Stimulated activated memory B cell treated with anti-CD40 and anti-IgM and Interleukin-4, amounts not matched to agents 10 μg/mL and 1 μg/mL and 100 μg/mL, for 72 hours (primary cell): ENCODE measurements at regions not wholly inside any gene's neighbourhood (a gene's known extent, or its start where the extent isn't known, plus 50 kb on each side); places are given as distances from the start of the nearest gene placed in this dataset.

Source experiments
- ATAC-seq: fragments of 150-1000 bp; cut with Tn5 transposase; 2 replicates; pipeline ENCODE4 v1.10.0; 2021
- H3K27ac Mint-ChIP-seq: one replicate; pipeline ENCODE4 v1.8.0; 2022; ENCODE audit warnings: mild to moderate bottlenecking, mixed read lengths
- H3K27me3 Mint-ChIP-seq: one replicate; pipeline ENCODE4 v1.8.0; 2022; ENCODE audit warnings: mixed read lengths
- H3K36me3 Mint-ChIP-seq: one replicate; pipeline ENCODE4 v1.8.0; 2022; ENCODE audit warnings: mixed read lengths
- H3K4me1 Mint-ChIP-seq: one replicate; pipeline ENCODE4 v1.8.0; 2022; ENCODE audit warnings: mixed read lengths
- H3K4me3 Mint-ChIP-seq: one replicate; pipeline ENCODE4 v1.8.0; 2022; ENCODE audit warnings: mild to moderate bottlenecking, moderate library complexity, mixed read lengths
- H3K9me3 Mint-ChIP-seq: one replicate; pipeline ENCODE4 v1.8.0; 2022; ENCODE audit warnings: mixed read lengths

DNA sequence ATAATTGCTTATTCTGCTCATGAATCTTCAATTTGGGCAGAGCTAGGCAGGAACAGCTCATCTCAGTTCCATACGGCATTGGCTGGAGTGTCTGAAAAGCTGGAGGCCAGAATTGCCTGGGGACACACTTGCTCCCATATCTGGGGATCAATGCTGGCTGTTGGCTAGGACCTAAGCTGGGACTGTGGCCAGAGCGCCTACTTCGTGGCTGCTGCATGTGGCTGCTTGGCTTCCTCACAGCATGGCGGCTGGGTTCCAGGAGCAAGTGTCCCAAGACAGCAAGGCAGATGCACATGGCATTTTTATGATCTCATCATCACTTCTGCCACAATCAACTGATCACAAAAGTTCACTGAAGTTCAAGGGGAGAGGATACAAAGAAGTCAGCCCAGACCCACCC lies 200.2 kb downstream of the TTC8 start:
- Mint-ChIP-seq H3K9me3 (no peaks in the 10 kb centered on the region), H3K4me1 (no peaks in the 10 kb centered on the region), H3K36me3 (no peaks in the 10 kb centered on the region), H3K27me3 (peaks cover 67% of the 10 kb centered on the region), H3K4me3 (no peak overlapping the region), H3K27ac (no peak overlapping the region)
- ATAC-seq: no peak

DNA sequence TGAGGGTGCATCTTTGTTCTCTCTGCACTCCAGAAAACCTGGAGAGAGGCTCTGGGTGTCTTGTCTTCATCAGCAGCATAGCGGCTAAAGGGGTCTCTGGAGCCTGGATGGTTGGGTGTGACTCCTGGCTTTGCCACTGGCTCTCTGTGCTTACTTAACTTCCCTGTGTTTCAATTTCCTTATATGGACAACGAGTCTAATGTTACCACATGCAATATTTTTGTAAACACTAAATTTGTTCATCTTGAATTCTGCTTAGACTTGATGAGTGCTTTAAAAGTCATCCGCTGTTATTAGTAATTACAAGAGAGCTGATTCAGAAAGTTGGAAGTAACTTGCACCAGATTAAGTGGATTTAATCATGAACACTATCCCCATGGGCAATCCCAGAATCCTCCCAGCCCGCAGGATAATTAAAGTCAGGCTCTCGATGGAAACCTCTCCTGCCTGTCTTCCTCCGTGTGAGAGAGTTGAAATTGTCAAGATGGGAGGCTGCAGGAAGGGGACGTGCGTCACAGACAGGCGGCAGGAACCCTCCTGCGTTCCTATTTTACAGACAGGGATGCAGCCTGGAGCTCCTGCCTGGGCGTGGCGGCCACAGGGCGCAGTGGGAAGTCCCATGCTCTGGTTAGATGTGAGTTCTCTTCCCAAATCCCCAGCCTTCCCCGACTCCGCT lies 201.2 kb downstream of the TTC8 start:
- H3K4me3 Mint-ChIP-seq: no peak overlapping the region
- no peaks in the 10 kb centered on the region for H3K9me3 Mint-ChIP-seq
- H3K27me3 Mint-ChIP-seq: peaks cover 74% of the 10 kb centered on the region
- H3K36me3 Mint-ChIP-seq: no peaks in the 10 kb centered on the region
- ATAC-seq: no peak
- H3K27ac Mint-ChIP-seq: no peak overlapping the region
- H3K4me1 Mint-ChIP-seq: no peaks in the 10 kb centered on the region

DNA sequence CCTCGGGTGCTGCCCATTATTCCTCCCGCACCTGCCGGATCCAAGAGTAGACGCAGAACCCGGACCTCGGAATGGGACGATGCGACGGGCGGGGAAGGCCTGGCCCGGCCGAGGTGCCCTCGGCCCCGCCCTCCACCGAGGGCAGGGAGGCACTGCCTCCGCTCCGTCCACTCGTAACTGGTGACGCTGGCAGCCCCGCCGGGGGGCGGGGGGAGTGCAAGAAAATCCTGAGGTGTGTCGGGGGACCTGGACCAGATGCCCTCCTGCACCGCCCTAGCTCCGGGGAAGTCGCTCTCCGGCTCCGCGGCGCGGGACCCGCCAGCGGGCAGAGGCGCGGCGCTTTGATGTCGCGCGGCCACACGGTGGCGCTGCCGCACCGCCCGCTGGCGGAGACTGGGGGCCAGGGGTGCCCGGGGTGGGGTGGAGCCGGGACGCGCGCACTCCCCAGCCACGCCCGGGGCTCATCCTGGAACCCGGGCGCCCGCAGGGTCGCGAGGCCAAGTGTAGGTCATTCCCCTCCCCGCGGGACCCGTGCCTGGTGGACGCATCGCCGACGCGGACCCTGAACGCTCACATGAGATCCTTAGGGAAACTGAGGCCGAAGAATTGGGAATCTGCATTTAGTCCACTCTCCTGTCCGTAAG lies 202.8 kb downstream of the TTC8 start:
- peak; percentile 88 for ATAC-seq
- peak overlapping the region; percentile 57 for H3K4me3 Mint-ChIP-seq
- no peaks in the 10 kb centered on the region for H3K9me3 Mint-ChIP-seq
- peaks cover 64% of the 10 kb centered on the region for H3K27me3 Mint-ChIP-seq
- no peak overlapping the region for H3K27ac Mint-ChIP-seq
- no peaks in the 10 kb centered on the region for H3K36me3 Mint-ChIP-seq
- H3K4me1 Mint-ChIP-seq: no peaks in the 10 kb centered on the region

DNA sequence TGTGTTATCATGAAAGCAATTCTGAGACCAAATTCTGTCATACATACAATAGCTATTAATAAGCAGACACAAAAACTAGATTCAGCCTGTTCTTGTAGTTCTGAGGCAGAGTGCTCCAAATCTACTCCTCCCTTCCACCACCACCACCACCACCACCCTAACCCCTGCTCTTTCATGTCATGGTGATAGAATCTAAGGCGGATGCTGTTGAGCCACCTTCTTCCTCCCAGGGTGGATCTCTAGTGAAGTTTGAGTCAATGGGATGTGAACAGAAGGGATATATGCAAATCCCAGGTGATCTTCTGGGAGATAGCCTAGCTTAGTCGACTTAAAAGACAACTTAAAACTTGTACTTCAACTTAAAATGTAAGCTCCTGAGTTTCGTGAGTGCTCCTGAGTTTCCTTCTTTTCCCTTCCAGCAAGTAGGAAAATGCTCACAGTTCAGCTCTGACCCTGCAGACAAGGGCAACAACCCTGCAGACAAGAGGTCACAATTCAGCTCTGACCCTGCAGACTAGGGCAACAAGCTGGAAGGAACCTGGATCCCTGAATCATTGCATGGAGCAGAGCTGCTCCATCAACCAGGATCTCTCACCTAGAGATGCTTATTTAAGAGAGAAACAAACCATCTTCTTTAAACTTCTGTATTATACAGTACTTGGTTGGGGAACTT lies 204.1 kb downstream of the TTC8 start:
- H3K27me3 Mint-ChIP-seq: peaks cover 50% of the 10 kb centered on the region
- H3K27ac Mint-ChIP-seq: no peak overlapping the region
- H3K9me3 Mint-ChIP-seq: no peaks in the 10 kb centered on the region
- no peaks in the 10 kb centered on the region for H3K4me1 Mint-ChIP-seq
- H3K36me3 Mint-ChIP-seq: no peaks in the 10 kb centered on the region
- no peak for ATAC-seq
- no peak overlapping the region for H3K4me3 Mint-ChIP-seq

DNA sequence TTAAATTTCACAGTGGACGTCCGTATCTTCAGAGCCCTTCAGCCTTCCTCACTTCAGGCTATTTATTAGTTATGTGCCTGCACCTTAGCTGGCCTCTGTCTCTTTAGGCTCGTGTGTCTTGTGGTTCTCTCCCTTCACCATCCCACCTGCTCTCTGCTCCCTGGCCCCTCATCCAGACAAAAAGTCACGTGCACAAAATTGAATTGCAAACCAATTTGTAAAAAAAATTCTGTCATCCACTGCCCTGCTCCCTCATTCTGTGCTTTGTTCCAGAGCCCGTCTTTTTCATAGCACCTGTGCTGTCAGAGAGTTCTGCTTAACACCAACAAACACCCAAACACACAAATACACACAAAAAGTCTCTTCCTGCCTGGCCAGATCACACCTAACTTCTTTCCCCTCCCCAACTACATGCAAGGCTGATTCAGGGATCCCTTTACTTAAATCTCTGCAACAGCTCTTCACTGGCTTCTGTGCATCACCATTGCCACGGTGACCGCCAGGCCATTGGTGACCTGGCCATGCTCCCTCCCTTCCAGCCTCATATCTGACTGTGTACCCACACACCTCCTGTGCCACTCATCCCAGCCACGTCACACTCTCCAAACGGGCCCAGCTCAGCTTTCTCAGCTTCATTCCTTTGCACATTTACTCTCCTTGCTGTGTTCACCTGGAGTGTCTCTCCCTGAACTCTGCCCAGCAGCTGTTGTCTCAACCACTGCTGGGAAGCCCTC lies 205.7 kb downstream of the TTC8 start:
- H3K27ac Mint-ChIP-seq: no peak overlapping the region
- no peak overlapping the region for H3K4me3 Mint-ChIP-seq
- ATAC-seq: no peak
- H3K9me3 Mint-ChIP-seq: no peaks in the 10 kb centered on the region
- H3K36me3 Mint-ChIP-seq: no peaks in the 10 kb centered on the region
- peaks cover 38% of the 10 kb centered on the region for H3K27me3 Mint-ChIP-seq
- no peaks in the 10 kb centered on the region for H3K4me1 Mint-ChIP-seq

DNA sequence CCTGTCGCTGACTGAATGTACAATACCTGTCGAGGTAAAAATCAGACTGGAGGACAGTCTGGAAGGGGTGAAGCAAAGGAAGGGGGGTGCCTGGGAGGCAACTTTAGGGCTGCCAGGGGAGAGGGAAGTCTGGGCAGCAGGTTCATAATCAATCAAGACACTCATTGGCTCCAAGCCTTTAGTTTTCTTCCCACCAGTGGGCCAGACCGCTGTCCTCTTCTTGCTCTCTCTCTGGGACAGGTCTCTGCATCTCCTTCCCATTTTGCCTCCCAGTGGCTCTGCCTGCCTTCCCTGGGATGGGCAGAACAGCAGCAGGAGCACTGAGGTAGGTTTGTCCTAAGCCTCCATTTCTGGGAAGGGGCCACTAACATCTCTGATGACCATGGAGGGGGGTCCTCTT lies 206.5 kb downstream of the TTC8 start:
- Mint-ChIP-seq H3K4me1 (no peaks in the 10 kb centered on the region), H3K27ac (no peak overlapping the region), H3K27me3 (peaks cover 38% of the 10 kb centered on the region)

DNA sequence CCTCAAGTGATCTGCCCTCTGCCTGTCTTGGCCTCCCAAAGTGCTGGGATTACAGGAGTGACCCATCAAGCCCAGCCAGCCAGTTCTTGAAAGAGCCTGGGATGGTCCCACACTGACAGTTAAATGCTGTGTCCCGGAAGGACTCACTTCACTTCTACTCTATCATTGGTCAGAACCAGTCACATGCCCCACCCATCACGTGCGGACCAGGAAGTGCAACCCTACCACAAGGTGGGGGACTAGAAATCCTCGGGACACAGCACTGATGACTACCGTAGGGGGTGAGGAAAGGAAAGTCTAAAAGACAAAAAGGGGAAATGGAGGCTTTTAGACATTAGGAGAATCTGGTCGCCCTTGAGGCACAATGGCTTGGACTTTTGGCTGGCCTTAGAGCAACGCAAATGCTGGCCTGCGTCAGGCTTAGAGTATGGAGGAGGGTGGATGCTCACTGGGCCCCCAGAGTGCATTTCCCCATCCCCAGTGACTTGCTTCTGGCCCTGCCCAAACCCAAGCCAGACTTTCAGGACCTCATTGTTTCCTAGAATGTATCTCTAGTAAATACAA lies 207.7 kb downstream of the TTC8 start:
- H3K27ac Mint-ChIP-seq: no peak overlapping the region
- no peaks in the 10 kb centered on the region for H3K4me1 Mint-ChIP-seq
- ATAC-seq: no peak
- peaks cover 42% of the 10 kb centered on the region for H3K27me3 Mint-ChIP-seq
- no peaks in the 10 kb centered on the region for H3K36me3 Mint-ChIP-seq
- H3K9me3 Mint-ChIP-seq: no peaks in the 10 kb centered on the region
- H3K4me3 Mint-ChIP-seq: no peak overlapping the region

More for the DNA sequence above, 206.5 kb downstream of the TTC8 start:
- ATAC-seq: no peak
- Mint-ChIP-seq H3K9me3 (no peaks in the 10 kb centered on the region), H3K36me3 (no peaks in the 10 kb centered on the region), H3K4me3 (no peak overlapping the region)

DNA sequence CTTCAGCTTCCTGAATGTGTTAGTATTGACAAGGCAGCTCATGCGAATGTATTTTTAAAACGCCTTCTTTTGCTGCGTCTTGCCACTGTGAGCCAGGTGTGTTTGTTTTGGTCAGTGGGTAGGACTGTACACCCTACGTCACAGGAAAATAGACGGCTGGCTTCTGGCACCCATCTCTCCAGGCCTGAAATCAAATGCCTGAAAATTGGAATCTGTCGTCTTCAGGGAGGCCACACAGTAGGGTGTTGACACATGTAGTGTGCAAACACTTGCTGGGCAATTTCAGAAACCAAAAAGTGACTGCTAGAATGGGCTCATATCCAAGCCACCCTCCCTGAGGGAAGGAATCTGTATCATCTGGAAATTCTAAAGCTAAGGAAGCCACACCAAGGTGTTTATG lies 209.3 kb downstream of the TTC8 start:
- Mint-ChIP-seq H3K27ac (no peak overlapping the region), H3K27me3 (peaks cover 51% of the 10 kb centered on the region), H3K4me1 (no peaks in the 10 kb centered on the region), H3K4me3 (no peak overlapping the region), H3K36me3 (no peaks in the 10 kb centered on the region), H3K9me3 (no peaks in the 10 kb centered on the region)
- no peak for ATAC-seq

DNA sequence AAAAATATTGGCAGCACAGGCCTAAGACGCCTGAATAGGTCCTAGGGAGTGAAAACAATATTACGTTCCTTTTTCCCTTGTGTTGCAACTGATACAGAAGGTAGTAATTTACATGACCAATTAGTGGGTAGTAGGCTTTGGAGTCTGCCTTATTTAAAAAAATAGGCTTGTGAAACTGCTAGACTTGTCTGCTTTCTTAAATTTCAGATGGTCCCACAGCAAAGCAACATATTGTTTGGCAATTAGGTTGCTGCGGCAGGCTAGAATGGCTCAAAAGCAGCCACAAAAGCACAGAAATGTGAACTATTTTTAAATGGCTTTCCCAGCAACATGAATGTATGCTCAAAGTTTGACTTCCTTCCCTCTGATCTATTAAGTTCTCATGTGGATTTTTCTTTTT lies 211.9 kb downstream of the TTC8 start:
- H3K27ac Mint-ChIP-seq: no peak overlapping the region
- no peak for ATAC-seq
- H3K4me3 Mint-ChIP-seq: no peak overlapping the region
- peaks cover 15% of the 10 kb centered on the region for H3K4me1 Mint-ChIP-seq
- H3K27me3 Mint-ChIP-seq: peaks cover 50% of the 10 kb centered on the region
- no peaks in the 10 kb centered on the region for H3K36me3 Mint-ChIP-seq
- no peaks in the 10 kb centered on the region for H3K9me3 Mint-ChIP-seq

DNA sequence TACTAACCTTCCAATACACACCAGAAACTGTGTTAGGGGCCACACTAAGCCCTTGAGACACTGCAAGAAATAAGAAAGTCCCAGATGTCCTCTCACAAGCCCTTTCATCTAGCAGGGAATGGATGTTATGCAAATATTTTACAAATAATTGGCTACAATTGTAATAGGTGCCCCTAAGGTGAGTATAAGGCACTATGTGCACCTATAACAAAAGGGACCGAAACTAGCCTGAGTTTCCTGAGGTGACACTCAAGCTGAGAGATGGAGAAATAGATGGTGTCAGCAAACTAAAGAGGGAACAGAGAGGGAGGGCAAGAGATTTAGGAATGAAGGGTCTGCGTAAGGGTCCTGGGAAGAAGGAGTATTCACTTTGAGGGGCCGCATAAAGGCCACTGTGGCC lies 212.6 kb downstream of the TTC8 start:
- Mint-ChIP-seq H3K4me1 (peaks cover 15% of the 10 kb centered on the region), H3K4me3 (no peak overlapping the region), H3K36me3 (no peaks in the 10 kb centered on the region), H3K27ac (no peak overlapping the region), H3K27me3 (peaks cover 54% of the 10 kb centered on the region), H3K9me3 (no peaks in the 10 kb centered on the region)
- no peak for ATAC-seq

DNA sequence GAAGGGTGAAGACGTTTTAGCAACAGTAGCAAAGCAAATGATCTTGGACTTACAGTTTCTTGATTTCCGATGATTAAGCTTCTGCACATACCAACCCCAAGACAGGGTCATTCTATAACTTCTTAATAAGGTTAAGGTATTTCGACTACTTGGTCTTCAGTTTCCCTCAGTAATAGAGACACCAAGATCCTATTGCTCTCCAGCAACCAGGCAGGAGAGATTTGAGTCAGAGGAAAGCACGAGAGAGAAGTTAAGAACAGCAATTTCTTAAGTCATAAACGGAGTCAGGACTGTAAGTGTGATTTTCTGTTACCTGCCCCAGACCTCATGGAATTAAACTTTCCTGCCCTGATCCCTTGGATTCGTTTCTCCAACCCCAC lies 215.6 kb downstream of the TTC8 start:
- peak overlapping the region; percentile 79 for H3K4me3 Mint-ChIP-seq

DNA sequence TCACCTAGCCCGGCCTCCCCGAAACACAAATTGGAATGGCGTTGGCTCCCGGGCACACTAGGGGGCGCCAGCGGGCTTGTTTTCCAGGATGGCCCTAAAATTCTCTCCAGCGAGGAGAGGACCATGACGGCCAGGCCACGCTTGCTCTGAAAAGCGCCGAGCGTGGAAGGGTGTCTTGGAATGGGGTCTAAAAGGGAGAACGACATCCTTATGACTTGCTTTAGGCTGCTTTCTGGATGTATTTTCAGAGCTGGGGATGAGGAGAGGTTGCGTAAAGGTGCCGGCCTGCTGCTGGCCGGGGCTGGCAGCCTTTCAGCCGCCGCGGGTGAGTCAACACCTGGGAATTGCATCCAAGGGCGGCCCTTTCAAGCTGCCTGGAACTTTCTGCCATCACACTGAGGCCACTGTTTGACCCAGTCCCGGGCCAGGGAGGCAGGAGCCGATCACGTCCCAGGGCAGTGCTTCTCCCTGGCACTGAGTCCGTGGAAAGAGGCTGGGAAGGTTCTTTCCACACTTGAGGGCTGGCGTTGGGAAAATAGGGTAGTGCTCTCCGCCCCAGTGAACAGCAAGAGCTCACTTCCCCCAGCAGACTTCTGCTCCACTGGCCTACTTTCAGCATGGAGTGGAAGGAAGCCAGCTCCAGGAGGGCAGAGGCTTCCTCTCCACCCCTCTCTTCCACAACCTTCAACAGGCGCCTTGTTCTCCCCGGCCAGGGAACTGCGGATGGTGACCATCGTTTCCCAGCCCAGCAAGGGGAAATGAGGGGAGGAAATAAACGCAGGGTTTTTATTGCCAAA lies 216.2 kb downstream of the TTC8 start:
- peak; percentile 76 for ATAC-seq
- Mint-ChIP-seq H3K27me3 (peaks cover 46% of the 10 kb centered on the region), H3K27ac (peak overlapping the region; percentile 73), H3K4me1 (peaks cover 15% of the 10 kb centered on the region), H3K4me3 (peak overlapping the region; percentile 79), H3K9me3 (peaks cover 3% of the 10 kb centered on the region), H3K36me3 (no peaks in the 10 kb centered on the region)

More for the DNA sequence above, 215.6 kb downstream of the TTC8 start:
- peaks cover 52% of the 10 kb centered on the region for H3K27me3 Mint-ChIP-seq
- ATAC-seq: no peak
- H3K36me3 Mint-ChIP-seq: no peaks in the 10 kb centered on the region
- peaks cover 15% of the 10 kb centered on the region for H3K4me1 Mint-ChIP-seq
- H3K9me3 Mint-ChIP-seq: peaks cover 3% of the 10 kb centered on the region
- H3K27ac Mint-ChIP-seq: peak overlapping the region; percentile 73

DNA sequence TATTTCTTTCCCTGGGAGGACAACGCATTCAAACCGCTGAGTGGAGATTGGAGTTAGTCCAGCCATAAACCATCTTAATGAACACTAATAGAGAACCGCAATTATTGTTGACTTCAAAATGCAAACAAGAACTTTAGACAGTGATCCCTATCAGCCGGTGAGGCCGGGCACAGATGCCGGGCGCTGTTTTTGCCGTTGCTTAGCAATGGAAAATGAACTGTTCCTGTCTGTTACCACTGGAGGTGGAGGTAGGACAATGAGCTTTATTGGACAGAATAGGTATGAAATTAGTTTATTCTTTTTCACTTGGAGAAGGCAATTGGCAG lies 216.8 kb downstream of the TTC8 start:
- Mint-ChIP-seq H3K4me1 (peaks cover 15% of the 10 kb centered on the region), H3K27me3 (peaks cover 43% of the 10 kb centered on the region), H3K4me3 (peak overlapping the region; percentile 79), H3K9me3 (peaks cover 3% of the 10 kb centered on the region), H3K27ac (peak overlapping the region; percentile 73), H3K36me3 (no peaks in the 10 kb centered on the region)
- ATAC-seq: no peak

DNA sequence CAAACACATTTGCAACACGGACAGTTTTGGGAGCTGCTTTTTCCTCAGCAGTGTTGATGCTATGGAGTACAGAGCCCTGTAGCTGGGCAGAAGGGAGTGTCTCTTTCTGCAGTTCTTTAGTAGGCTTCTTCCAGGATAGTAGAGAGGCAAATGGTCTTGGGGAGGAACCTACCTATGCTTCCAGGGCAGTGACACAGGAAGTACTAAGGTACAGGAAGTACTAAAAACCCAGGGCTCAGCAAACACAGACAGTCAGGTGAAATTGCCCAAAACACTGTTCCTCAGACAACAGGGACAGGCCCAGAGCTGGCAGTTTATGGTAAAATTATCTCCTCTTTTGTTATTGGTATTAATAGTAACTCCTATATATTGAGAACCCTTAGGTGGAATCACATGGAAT lies 217.6 kb downstream of the TTC8 start:
- Mint-ChIP-seq H3K27me3 (peaks cover 37% of the 10 kb centered on the region), H3K9me3 (peaks cover 3% of the 10 kb centered on the region), H3K4me3 (no peak overlapping the region), H3K27ac (no peak overlapping the region), H3K4me1 (peaks cover 15% of the 10 kb centered on the region), H3K36me3 (no peaks in the 10 kb centered on the region)
- ATAC-seq: no peak

DNA sequence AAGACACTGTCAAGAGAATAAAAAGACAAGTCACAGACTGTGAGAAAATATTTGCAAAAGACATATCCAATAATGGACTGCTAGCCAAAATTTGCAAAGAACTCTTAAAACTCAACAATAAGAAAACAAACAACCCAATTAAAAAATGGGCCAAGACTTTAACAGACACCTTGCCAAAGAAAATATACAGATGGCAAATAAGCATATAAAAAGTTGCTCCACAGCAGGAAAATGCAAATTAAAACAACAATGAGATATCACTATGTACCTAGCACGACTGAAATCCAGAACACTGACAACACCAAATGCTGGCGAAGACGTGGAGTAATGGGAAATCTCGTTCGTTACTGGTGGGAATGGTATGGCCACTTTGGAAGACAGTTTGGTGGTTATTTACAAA lies 228.9 kb downstream of the TTC8 start:
- Mint-ChIP-seq H3K36me3 (peaks cover 5% of the 10 kb centered on the region), H3K4me3 (no peak overlapping the region), H3K27ac (no peak overlapping the region), H3K27me3 (no peaks in the 10 kb centered on the region), H3K4me1 (no peaks in the 10 kb centered on the region), H3K9me3 (peaks cover 13% of the 10 kb centered on the region)
- ATAC-seq: no peak
